ENCODE measurements at regions not wholly inside any gene's neighbourhood (a gene's known extent, or its start where the extent isn't known, plus 50 kb on each side); places are given as distances from the start of the nearest gene placed in this dataset.

- Histone ChIP-seq H3K4ac (ENCODE audit: low read depth, low read length) (no peak overlapping the region), H4K5ac (ENCODE audit: insufficient read length, low read depth, low read length) (no peak overlapping the region), H3K18ac (ENCODE audit: insufficient read length, low read depth, low read length) (no peak overlapping the region), H4K8ac (replicated peaks; ENCODE audit: insufficient read length, low read depth, low read length) (no peak overlapping the region), H4K20me1 (ENCODE audit: control insufficient read depth, insufficient read depth, insufficient read length) (no peaks in the 10 kb centered on the region), H2BK5ac (ENCODE audit: insufficient read length, low read length) (no peak overlapping the region), H3K9me3 (ENCODE audit: control insufficient read depth, low read depth, low read length) (peaks cover 7% of the 10 kb centered on the region), H3K79me2 (ENCODE audit: insufficient read depth, low read length) (no peaks in the 10 kb centered on the region), H2BK12ac (ENCODE audit: insufficient read length, low read depth, low read length) (no peak overlapping the region), H3K4me1 (ENCODE audit: insufficient read depth, low read length) (no peaks in the 10 kb centered on the region), H2BK120ac (ENCODE audit: low read depth, low read length, poor library complexity, severe bottlenecking) (no peak overlapping the region), H3K9ac (ENCODE audit: extremely low read depth, insufficient read length, low read length) (no peak overlapping the region), H3K79me1 (ENCODE audit: insufficient read depth, low read depth, low read length, poor library complexity, severe bottlenecking) (no peaks in the 10 kb centered on the region), H3K27ac (ENCODE audit: insufficient read length, low read depth, low read length) (no peak overlapping the region), H2AK5ac (ENCODE audit: insufficient read length, low read length) (no peak overlapping the region), H3K14ac (ENCODE audit: insufficient read depth, low read length) (no peak overlapping the region; the same call in 1 of the 2 replicates), H3K27me3 (ENCODE audit: insufficient read depth, low read length) (no peaks in the 10 kb centered on the region), H3T11ph (ENCODE audit: low read length) (no peak overlapping the region), H2AFZ (ENCODE audit: low read length) (no peak overlapping the region), H2BK20ac (ENCODE audit: low read depth, low read length, poor library complexity, severe bottlenecking) (no peak overlapping the region), H4K91ac (ENCODE audit: insufficient read length, low read depth, low read length) (no peak overlapping the region), H3K4me2 (ENCODE audit: insufficient read depth, insufficient read length, low read length) (no peak overlapping the region), H3K23me2 (ENCODE audit: insufficient read length, low read depth, low read length, poor library complexity, severe bottlenecking) (no peaks in the 10 kb centered on the region), H2BK15ac (ENCODE audit: low read depth, low read length) (no peak overlapping the region), H3K23ac (ENCODE audit: insufficient read length, low read depth, low read length) (no peak overlapping the region), H3K56ac (ENCODE audit: insufficient read length, low read depth, low read length) (no peak overlapping the region)
- no peak for TF ChIP-seq CTCF (conservative IDR thresholded peaks at IDR 0.05)
- peaks cover 19 to 31% of the 10 kb centered on the region in 2 experiments for H3K9me3 Mint-ChIP-seq
- no CpG with 5 or more reads among the region's 4 CpGs for WGBS (ENCODE audit: extremely low coverage, insufficient read length, low lambda C conversion rate)
- H3K36me3 Mint-ChIP-seq (ENCODE audit: insufficient read depth in 1 of 3, low read depth in 3 of 3), result peaks cover 4 to 23% (median 22%) of the 10 kb centered on the region in 3 experiments; a peak in 5 of 7 replicates
- H3K27me3 Mint-ChIP-seq (ENCODE audit: low read depth), result peaks cover 25% of the 10 kb centered on the region
- no peak overlapping the region for H3K4me3 Mint-ChIP-seq
- H3K27ac Mint-ChIP-seq, result peak overlapping the region in 1 of 3 experiments; percentile 92; a peak in 1 of 7 replicates
- no peak for DNase-seq
- H3K4me1 Mint-ChIP-seq, result peaks cover 10 to 18% of the 10 kb centered on the region in 2 experiments
Observed at GRCh38 chr3:195012100-195012499, 258.9 kb downstream of the XXYLT1 start.
